GM19239 (cell line): ENCODE measurements at regions not wholly inside any gene's neighbourhood (a gene's known extent, or its start where the extent isn't known, plus 50 kb on each side); places are given as distances from the start of the nearest gene placed in this dataset.

Experiments used
- DNase-seq: peaks from one replicate; pipeline ENCODE4 v3.0.0; 2011; ENCODE audit warnings: low spot score; ENCODE audit not compliant: insufficient read length
- FAIRE-seq: peaks from 2 replicates; lab custom pipeline; 2011; peaks lifted over from hg19 to GRCh38; lab: Jason Lieb, UNC

DNA sequence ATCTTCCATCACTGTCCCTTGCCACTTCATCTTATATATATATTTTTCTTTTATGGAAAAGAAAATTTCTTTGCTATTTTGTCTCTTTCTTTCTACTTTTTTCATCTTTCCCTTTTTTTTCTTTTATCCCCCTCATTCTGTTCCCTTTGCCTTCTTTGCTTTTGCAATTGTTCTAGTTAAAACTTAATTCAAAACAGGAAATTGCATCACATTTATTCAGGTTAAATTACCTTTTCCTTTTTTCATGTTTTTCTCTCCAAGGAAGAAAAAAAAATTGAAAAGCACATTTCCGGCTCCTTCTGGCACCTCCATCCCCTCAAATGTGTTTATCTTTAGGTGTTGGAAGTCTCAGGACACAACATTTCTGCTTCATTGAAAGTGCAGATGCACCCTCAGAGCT is 176.9 kb downstream of the FGF1 start:
- DNase-seq (no peak), FAIRE-seq (no peak)

GRCh38 chr5:142508591-142508990 is 177.3 kb downstream of the FGF1 start:
- no peak for DNase-seq
- no peak for FAIRE-seq

DNA sequence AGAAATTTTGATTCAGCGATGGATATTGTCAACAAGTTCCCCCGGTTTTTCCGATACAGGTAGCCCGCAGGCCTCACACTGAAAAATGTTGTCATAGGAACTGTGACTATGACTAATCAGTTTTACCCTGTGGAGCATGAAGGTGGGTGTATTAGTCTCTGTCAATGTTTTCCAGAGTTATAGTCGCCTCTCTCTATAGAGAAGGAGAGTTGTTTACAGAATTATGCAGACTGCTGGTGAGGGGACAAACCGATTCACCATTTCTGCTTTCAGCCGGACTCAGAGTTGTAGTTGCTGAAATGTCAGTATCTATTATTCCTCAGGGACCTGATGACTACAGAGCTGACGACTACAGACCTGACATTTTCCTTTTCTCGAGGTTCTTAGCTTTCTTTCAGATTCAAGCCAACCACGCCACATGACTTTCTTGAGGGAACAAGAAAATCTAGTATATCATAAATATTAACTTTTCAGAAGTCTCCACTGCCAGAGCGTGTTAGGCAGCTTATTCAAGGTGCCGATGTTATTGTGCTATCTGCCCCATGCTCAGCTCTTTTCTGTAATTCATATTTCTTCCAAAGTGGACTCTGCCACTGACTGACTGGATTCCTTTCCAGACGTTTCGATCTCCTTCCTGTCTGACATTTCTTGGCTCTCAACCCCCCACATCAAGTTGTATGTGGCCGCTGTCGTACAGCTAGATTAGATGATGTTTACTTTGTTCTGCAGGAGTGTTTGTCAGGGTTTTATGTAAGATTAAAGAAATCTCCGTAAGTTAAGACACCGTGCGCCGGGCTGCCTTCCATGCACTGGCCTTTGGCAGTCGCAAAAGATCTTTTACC is 178.1 kb downstream of the FGF1 start:
- FAIRE-seq, result no peak

GRCh38 chr5:142506756-142507155 is 179.1 kb downstream of the FGF1 start:
- DNase-seq, result no peak

More for the DNA sequence above, 178.1 kb downstream of the FGF1 start:
- DNase-seq, result no peak

GRCh38 chr5:142506046-142506445 is 179.8 kb downstream of the FGF1 start:
- DNase-seq (no peak), FAIRE-seq (peak; percentile 4)

More at GRCh38 chr5:142506756-142507155, 179.1 kb downstream of the FGF1 start:
- FAIRE-seq, result no peak

DNA sequence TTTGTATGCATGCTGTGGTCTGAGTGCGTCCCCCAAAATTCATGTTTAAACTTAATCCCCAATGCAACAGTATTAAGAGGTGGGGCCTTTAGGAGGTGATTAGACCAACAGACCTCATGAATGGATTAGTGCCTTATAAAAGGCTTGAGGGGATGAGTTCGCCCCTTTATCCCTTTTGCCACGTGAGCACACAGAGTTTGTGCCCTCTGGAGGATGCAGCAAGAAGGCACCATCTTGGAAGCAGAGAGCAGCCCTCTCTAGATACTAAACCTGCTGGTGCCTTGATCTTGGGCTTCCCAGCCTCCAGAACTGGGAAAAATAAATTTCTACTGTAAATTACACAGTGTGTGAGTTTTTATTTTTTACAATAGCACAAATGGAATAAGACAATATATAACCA is 177.1 kb upstream of the SPRY4 start:
- no peak for FAIRE-seq
- no peak for DNase-seq

- DNase-seq (no peak), FAIRE-seq (no peak)
Observed at GRCh38 chr5:142500227-142500905, 175.5 kb upstream of the SPRY4 start.

DNA sequence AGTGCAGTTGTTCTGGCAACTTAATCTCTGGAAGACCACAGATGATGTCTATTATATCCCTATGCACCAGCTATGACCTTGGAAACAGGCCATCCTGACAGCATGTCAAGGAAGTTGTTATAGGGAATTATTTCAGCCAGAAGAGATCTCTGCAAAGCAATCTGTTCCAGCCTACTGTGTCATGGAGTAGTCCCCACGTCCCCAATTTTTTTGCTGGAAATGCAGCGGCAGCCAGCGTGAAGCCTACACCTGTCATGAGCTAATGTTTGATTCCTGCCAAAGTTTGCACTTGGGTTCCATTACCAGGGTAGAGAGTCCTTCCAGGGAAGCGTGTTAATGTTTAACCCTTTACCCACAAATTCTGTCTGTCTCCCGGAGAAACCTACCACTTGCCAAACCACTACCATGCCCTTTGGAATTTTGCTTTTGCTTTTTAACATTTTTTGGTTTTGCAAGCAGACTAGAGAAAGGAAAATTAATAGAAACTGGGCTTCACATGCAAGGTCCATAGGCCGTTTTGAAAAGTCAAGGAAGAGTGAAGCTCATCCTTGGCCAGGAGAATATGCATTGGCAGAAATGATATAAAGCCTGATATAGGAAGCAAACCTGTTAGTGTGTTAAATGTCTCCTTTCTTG is 174.9 kb upstream of the SPRY4 start:
- FAIRE-seq, result no peak
- no peak for DNase-seq

- DNase-seq, result no peak
Observed at GRCh38 chr5:142498298-142498697, 173.5 kb upstream of the SPRY4 start.

GRCh38 chr5:142495531-142495930 is 170.7 kb upstream of the SPRY4 start:
- DNase-seq, result no peak

More at GRCh38 chr5:142498298-142498697, 173.5 kb upstream of the SPRY4 start:
- no peak for FAIRE-seq

GRCh38 chr5:142493875-142494518 is 169.2 kb upstream of the SPRY4 start:
- DNase-seq (no peak), FAIRE-seq (no peak)

More at GRCh38 chr5:142495531-142495930, 170.7 kb upstream of the SPRY4 start:
- no peak for FAIRE-seq

- DNase-seq, result no peak
Observed at GRCh38 chr5:142492781-142493281, 168.0 kb upstream of the SPRY4 start.

GRCh38 chr5:142491679-142492078 is 166.9 kb upstream of the SPRY4 start:
- FAIRE-seq (no peak), DNase-seq (no peak)

More at GRCh38 chr5:142492781-142493281, 168.0 kb upstream of the SPRY4 start:
- FAIRE-seq, result no peak

DNA sequence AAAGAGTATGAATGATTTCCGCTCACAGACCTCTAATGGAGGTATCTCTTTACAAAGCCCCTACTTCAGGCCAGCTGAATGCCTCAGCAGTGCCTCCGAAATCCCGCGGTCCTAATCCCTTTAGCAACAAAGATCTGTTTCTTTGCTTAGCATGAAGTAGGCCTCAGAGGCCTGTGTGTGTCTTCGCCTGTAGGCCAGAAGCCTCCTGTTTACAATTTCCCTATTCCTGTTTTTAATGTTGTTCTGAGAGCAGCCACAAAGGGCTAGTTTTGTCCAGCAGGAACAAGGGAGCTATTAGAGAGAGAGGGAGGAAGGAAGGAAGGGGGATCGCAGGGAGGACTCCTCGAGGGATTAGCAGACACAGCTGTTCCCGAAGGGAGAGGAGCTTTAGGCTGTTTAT is 166.4 kb upstream of the SPRY4 start:
- FAIRE-seq, result no peak
- DNase-seq, result no peak

DNA sequence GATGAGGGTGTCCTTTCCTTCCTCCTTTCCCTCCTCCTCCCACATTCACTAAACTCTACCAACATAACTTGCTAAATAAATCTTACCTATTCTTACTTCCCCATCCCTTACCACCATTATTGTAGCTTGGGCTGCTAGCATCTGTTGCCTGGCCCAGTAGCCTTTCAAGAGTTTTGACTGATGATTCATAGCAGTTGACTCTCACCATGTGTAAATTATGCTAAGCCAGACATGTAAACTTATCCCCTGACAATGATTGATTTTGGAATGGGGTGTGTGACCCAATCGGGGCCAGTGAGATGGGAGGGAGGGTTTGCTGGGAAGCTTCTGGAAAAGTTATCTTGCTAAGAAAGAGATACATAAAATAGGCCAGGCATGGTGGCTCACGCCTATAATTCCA is 161.8 kb upstream of the SPRY4 start:
- no peak for DNase-seq

GRCh38 chr5:142486020-142486419 is 161.2 kb upstream of the SPRY4 start:
- FAIRE-seq, result no peak
- no peak for DNase-seq

More for the DNA sequence above, 161.8 kb upstream of the SPRY4 start:
- no peak for FAIRE-seq

GRCh38 chr5:142484821-142485387 is 160.1 kb upstream of the SPRY4 start:
- DNase-seq, result no peak
- no peak for FAIRE-seq

DNA sequence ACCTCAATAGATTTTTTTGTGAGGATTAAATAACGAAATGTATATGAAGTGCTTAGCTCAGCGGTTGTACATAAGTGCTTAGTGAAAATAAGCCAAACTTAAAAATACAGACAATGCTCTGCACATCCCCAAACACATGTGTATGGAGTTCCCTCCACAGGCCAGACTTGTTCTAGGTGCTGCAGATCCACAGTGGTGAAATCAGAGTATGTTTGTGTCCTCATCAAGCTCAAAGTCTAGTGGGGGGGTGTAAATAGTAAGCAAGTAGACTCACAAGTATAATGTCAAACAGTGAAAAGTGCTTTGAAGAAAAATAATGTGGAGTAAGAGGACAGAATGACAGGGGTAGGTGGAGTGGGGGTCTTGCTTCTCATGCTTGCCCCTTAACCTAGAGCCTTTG is 157.4 kb upstream of the SPRY4 start:
- FAIRE-seq, result no peak

GRCh38 chr5:142481410-142481809 is 156.6 kb upstream of the SPRY4 start:
- FAIRE-seq (no peak), DNase-seq (no peak)

More for the DNA sequence above, 157.4 kb upstream of the SPRY4 start:
- DNase-seq, result no peak
